Activated naive CD4-positive, alpha-beta T cell treated with anti-CD3 and anti-CD28 coated beads, Interleukin-2, amount 10 ng/mL, durations not matched to agents 7 days and 5 days (primary cell): ENCODE measurements at regions not wholly inside any gene's neighbourhood (a gene's known extent, or its start where the extent isn't known, plus 50 kb on each side); places are given as distances from the start of the nearest gene placed in this dataset.

Experiments
- CTCF ChIA-PET: fragments of 350-600 bp; sonication (Branson Sonifier 250); formaldehyde crosslinking; loops from one replicate; lab custom pipeline; 2021; ENCODE audit warnings: antibody characterized with exemption; lab: Charles Lee
- DNase-seq: peaks from one replicate; pipeline ENCODE4 v3.0.0-alpha.2; 2020
- H3K27ac Mint-ChIP-seq: one replicate; pipeline ENCODE4 v1.8.0; 2021; ENCODE audit warnings: mild to moderate bottlenecking, moderate library complexity, mixed read lengths
- H3K27me3 Mint-ChIP-seq: one replicate; pipeline ENCODE4 v1.8.0; 2021; ENCODE audit warnings: mild to moderate bottlenecking, mixed read lengths
- H3K36me3 Mint-ChIP-seq: one replicate; pipeline ENCODE4 v1.8.0; 2021; ENCODE audit warnings: mixed read lengths
- H3K4me1 Mint-ChIP-seq: one replicate; pipeline ENCODE4 v1.8.0; 2021; ENCODE audit warnings: mixed read lengths
- H3K4me3 Mint-ChIP-seq: one replicate; pipeline ENCODE4 v1.8.0; 2021; ENCODE audit warnings: mild to moderate bottlenecking, moderate library complexity, mixed read lengths
- H3K9me3 Mint-ChIP-seq: one replicate; pipeline ENCODE4 v1.8.0; 2021; ENCODE audit warnings: mixed read lengths

DNA sequence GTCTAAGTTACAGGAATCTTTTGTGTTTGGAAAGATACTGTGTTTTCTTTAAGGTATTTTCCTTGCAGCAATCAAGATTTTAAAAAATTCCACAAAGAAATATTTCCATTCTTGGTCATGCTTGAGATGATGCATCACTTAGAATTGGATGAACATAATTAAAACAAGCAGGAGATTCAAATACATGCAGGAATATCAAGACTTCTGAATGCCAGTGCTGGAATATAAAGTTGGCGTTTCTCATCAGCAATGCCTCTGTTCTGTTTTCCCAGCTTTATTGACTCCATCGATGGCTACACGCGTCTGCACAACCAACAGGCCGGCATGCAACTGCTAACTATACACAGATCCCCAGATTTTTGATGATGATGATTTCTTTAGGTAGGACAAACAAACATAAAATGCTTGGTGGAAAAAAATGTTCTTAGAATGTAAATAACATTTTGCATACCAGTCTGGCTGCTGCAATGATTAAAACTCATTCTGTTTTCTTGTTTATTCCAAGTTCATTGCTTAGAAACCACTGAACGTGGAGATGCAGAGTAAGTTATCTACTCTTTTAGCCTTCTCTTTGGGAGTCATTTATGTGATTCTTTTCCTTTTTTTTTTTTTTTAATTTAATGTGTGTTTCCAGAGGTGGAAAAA lies 91.3 kb upstream of the FAM171A1 start:
- no peak overlapping the region for H3K27ac Mint-ChIP-seq
- no peak overlapping the region for H3K4me3 Mint-ChIP-seq
- no peak for DNase-seq
- no peaks in the 10 kb centered on the region for H3K9me3 Mint-ChIP-seq
- no peaks in the 10 kb centered on the region for H3K36me3 Mint-ChIP-seq
- CTCF ChIA-PET: no interaction called here
- peaks cover 16% of the 10 kb centered on the region for H3K27me3 Mint-ChIP-seq
- H3K4me1 Mint-ChIP-seq: peaks cover 7% of the 10 kb centered on the region

GRCh38 chr10:15461353-15462108 lies 90.4 kb upstream of the FAM171A1 start:
- Mint-ChIP-seq H3K27me3 (peaks cover 13% of the 10 kb centered on the region), H3K27ac (no peak overlapping the region), H3K36me3 (no peaks in the 10 kb centered on the region), H3K4me1 (peaks cover 7% of the 10 kb centered on the region), H3K9me3 (no peaks in the 10 kb centered on the region), H3K4me3 (no peak overlapping the region)
- CTCF ChIA-PET: no interaction called here
- no peak for DNase-seq

- Mint-ChIP-seq H3K4me1 (peaks cover 7% of the 10 kb centered on the region), H3K9me3 (no peaks in the 10 kb centered on the region), H3K27ac (no peak overlapping the region), H3K36me3 (no peaks in the 10 kb centered on the region), H3K27me3 (peaks cover 13% of the 10 kb centered on the region), H3K4me3 (no peak overlapping the region)
- DNase-seq: no peak
- CTCF ChIA-PET: no interaction called here
These were observed 89.6 kb upstream of the FAM171A1 start for GRCh38 chr10:15460661-15461060.

DNA sequence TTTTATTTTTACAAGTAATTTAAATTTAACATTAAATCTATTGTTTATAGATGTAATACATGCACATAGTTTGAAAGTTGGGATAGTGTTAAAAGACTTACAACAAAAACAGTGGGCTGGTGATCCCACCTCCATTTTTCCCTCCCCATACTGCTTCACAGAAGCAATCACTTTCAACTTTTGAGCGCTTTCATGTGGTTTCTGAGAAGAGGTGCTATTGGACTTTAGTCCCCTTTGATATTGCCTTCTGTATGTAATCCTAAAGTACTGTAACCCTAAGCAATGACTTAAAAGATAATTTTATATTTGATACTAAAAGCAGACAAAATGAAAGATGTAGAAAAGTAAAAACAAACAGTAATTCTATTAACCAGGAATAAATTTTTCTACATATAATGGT lies 88.1 kb upstream of the FAM171A1 start:
- DNase-seq: no peak
- Mint-ChIP-seq H3K27ac (no peak overlapping the region), H3K9me3 (no peaks in the 10 kb centered on the region), H3K36me3 (no peaks in the 10 kb centered on the region), H3K4me3 (no peak overlapping the region), H3K27me3 (peaks cover 13% of the 10 kb centered on the region), H3K4me1 (peaks cover 7% of the 10 kb centered on the region)
- CTCF ChIA-PET: no interaction called here

DNA sequence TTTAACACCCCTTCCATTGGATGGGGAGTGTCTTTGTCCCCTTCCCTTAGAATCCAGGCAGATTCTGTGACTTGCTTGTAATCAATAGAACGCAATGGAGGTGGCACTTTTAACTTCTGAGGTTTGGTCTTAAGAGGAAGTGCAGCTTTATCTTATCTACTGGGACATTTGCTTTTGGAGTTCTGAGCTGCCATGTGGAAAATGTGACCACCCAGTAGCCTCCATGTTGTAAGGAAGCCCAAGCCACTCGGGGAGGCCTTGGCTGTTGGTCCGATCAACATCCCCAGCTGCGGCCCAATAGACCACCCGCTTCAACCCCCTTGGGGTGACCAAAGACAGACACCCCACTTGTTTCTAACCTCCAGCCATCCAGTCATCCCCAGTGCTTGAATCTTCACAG lies 86.3 kb upstream of the FAM171A1 start:
- CTCF ChIA-PET: no interaction called here
- no peaks in the 10 kb centered on the region for H3K9me3 Mint-ChIP-seq
- H3K4me3 Mint-ChIP-seq: no peak overlapping the region
- peaks cover 17% of the 10 kb centered on the region for H3K27me3 Mint-ChIP-seq
- peaks cover 7% of the 10 kb centered on the region for H3K4me1 Mint-ChIP-seq
- H3K36me3 Mint-ChIP-seq: no peaks in the 10 kb centered on the region
- H3K27ac Mint-ChIP-seq: no peak overlapping the region
- no peak for DNase-seq

- Mint-ChIP-seq H3K27ac (no peak overlapping the region), H3K4me1 (peaks cover 7% of the 10 kb centered on the region), H3K36me3 (no peaks in the 10 kb centered on the region), H3K27me3 (peaks cover 9% of the 10 kb centered on the region), H3K9me3 (no peaks in the 10 kb centered on the region), H3K4me3 (no peak overlapping the region)
- no peak for DNase-seq
- CTCF ChIA-PET: no interaction called here
These were observed 84.4 kb upstream of the FAM171A1 start for GRCh38 chr10:15455456-15455855.

DNA sequence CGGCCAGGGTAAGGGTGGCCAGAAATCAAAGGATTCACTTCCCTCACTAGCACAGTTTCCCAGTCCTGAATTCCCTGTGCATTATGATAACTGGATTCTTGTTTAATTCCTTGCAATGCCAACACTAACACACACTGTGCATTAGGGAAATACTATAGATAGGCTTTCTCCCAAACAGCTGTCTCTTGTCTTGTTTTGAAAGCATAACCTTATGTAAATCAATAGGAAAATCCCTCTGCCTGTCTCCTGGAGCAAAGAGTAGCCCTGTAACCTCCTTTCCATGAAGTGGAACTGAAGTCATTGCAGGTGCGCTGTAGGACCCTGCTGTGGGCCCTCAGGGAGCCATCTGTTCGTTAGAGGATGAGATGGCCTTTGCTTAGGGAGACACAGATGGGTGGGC lies 82.8 kb upstream of the FAM171A1 start:
- peaks cover 14% of the 10 kb centered on the region for H3K27me3 Mint-ChIP-seq
- no peak overlapping the region for H3K4me3 Mint-ChIP-seq
- no peaks in the 10 kb centered on the region for H3K36me3 Mint-ChIP-seq
- peaks cover 7% of the 10 kb centered on the region for H3K4me1 Mint-ChIP-seq
- DNase-seq: no peak
- no peaks in the 10 kb centered on the region for H3K9me3 Mint-ChIP-seq
- H3K27ac Mint-ChIP-seq: no peak overlapping the region
- CTCF ChIA-PET: no interaction called here

- Mint-ChIP-seq H3K27me3 (peaks cover 13% of the 10 kb centered on the region), H3K27ac (no peak overlapping the region), H3K4me3 (no peak overlapping the region), H3K9me3 (no peaks in the 10 kb centered on the region), H3K4me1 (peaks cover 3% of the 10 kb centered on the region), H3K36me3 (no peaks in the 10 kb centered on the region)
- DNase-seq: no peak
- CTCF ChIA-PET: no interaction called here
These were observed 82.4 kb upstream of the FAM171A1 start for GRCh38 chr10:15453457-15453856.

DNA sequence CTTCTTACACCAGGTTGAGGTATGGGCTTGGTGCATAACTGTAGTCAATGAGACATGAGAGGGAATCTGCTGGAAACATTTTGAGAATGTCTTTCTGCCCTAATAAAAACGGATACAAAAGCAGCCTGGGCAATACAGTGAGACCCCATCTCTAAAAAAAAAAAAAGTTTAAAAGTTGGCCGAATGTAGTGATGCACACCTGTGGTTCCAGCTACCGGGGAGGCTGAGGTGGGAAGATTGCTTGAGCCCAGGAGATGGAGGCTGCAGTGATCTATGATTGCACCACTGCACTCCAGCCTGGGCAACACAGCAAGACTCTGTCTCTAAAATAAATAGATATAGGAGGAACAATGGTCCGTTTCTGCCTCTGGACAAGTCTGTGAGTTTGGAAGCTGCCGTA lies 81.5 kb upstream of the FAM171A1 start:
- H3K4me1 Mint-ChIP-seq: no peaks in the 10 kb centered on the region
- no peaks in the 10 kb centered on the region for H3K9me3 Mint-ChIP-seq
- CTCF ChIA-PET: no interaction called here
- no peak overlapping the region for H3K27ac Mint-ChIP-seq
- H3K36me3 Mint-ChIP-seq: no peaks in the 10 kb centered on the region
- H3K4me3 Mint-ChIP-seq: no peak overlapping the region
- DNase-seq: no peak
- peaks cover 15% of the 10 kb centered on the region for H3K27me3 Mint-ChIP-seq

- peaks cover 15% of the 10 kb centered on the region for H3K27me3 Mint-ChIP-seq
- CTCF ChIA-PET: no interaction called here
- H3K27ac Mint-ChIP-seq: no peak overlapping the region
- no peak for DNase-seq
- H3K4me1 Mint-ChIP-seq: no peaks in the 10 kb centered on the region
- H3K4me3 Mint-ChIP-seq: no peak overlapping the region
- no peaks in the 10 kb centered on the region for H3K36me3 Mint-ChIP-seq
- no peaks in the 10 kb centered on the region for H3K9me3 Mint-ChIP-seq
These were observed 80.3 kb upstream of the FAM171A1 start for GRCh38 chr10:15451137-15452094.

GRCh38 chr10:15448598-15448997 lies 77.5 kb upstream of the FAM171A1 start:
- Mint-ChIP-seq H3K27ac (no peak overlapping the region), H3K36me3 (no peaks in the 10 kb centered on the region), H3K4me3 (no peak overlapping the region), H3K9me3 (no peaks in the 10 kb centered on the region), H3K4me1 (no peaks in the 10 kb centered on the region), H3K27me3 (peaks cover 15% of the 10 kb centered on the region)
- DNase-seq: no peak
- CTCF ChIA-PET: no interaction called here

DNA sequence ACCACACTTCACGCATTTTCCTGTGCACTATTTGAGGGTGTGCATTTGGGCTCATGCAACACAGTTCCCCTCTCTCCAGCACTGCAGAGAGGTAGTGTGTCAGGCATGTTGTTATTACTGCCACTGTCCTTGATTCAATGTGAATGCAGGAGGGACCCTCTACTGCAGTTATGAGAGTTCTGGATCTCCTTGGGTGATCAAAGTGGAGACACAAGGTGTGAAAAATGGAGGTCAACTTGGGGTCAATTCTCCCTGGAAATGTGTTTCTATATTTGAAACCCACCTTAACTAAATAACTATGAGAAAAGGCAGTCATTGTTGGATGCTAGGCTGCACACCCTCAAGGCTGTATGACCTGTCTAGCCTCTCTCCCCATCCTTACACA lies 73.9 kb upstream of the FAM171A1 start:
- H3K36me3 Mint-ChIP-seq: no peaks in the 10 kb centered on the region
- H3K27me3 Mint-ChIP-seq: peaks cover 24% of the 10 kb centered on the region
- CTCF ChIA-PET: interaction anchor here (0.7 kb wide), 1 partner anchor 24 kb away, joined by 3 read pairs; no protein-coding TSS in a partner anchor
- H3K4me1 Mint-ChIP-seq: no peaks in the 10 kb centered on the region
- H3K9me3 Mint-ChIP-seq: no peaks in the 10 kb centered on the region
- H3K27ac Mint-ChIP-seq: no peak overlapping the region
- no peak overlapping the region for H3K4me3 Mint-ChIP-seq
- DNase-seq: no peak

GRCh38 chr10:15444105-15445005 lies 73.3 kb upstream of the FAM171A1 start:
- H3K27ac Mint-ChIP-seq: no peak overlapping the region
- CTCF ChIA-PET: interaction anchor here (0.7 to 1.8 kb wide), 3 partner anchors 11 to 23 kb away, joined by 3 to 7 read pairs (median 4); no protein-coding TSS in a partner anchor

More at GRCh38 chr10:15444105-15445005, 73.3 kb upstream of the FAM171A1 start:
- Mint-ChIP-seq H3K4me1 (peaks cover 4% of the 10 kb centered on the region), H3K27me3 (peaks cover 29% of the 10 kb centered on the region), H3K9me3 (no peaks in the 10 kb centered on the region), H3K36me3 (no peaks in the 10 kb centered on the region), H3K4me3 (no peak overlapping the region)
- no peak for DNase-seq
